Panc1 (cell line): ENCODE measurements at regions not wholly inside any gene's neighbourhood (a gene's known extent, or its start where the extent isn't known, plus 50 kb on each side); places are given as distances from the start of the nearest gene placed in this dataset.

Experiments used
- ATAC-seq: fragments of 200-7000 bp; cut with Tn5 transposase; 2 replicates; pipeline ENCODE4 v1.9.1; 2020; ENCODE audit warnings: mild to moderate bottlenecking, moderate library complexity
- BruUV-seq: library from RNA; stranded (reverse); fragments of 400-500 nt; replicated peaks from 2 replicates; lab custom pipeline; 2021; lab: Mats Ljungman, UMichigan
- CTCF ChIA-PET: fragments of 300-600 bp; sonication (Branson Sonifier 250); formaldehyde crosslinking; loops from one replicate; lab custom pipeline; 2022; ENCODE audit warnings: antibody characterized with exemption; lab: Charles Lee
- POLR2A ChIA-PET: fragments of 300-600 bp; sonication (Branson Sonifier 250); formaldehyde crosslinking; loops from one replicate; lab custom pipeline; 2022; ENCODE audit warnings: antibody characterized with exemption; lab: Charles Lee
- DNase-seq: peaks from one replicate; pipeline ENCODE4 v3.0.0-alpha.2; 2010; ENCODE audit warnings: low read depth, low spot score
- H3K27ac ChIP-seq: 2 replicates; pipeline ENCODE4 v1.5.1; 2011; ENCODE audit warnings: mild to moderate bottlenecking, low read length, inconsistent platforms
- H3K27me3 ChIP-seq: fragments of 200-500 bp; sonication (Bioruptor generic); 2 replicates; pipeline ENCODE4 v1.6.0; 2014; ENCODE audit warnings: low read length, inconsistent platforms; ENCODE audit not compliant: control insufficient read depth, insufficient read depth
- H3K36me3 ChIP-seq: fragments of 200-500 bp; sonication (Bioruptor generic); 2 replicates; pipeline ENCODE4 v1.5.1; 2014; ENCODE audit warnings: inconsistent platforms, mild to moderate bottlenecking, low read length, moderate library complexity; ENCODE audit not compliant: control insufficient read depth, insufficient read depth
- H3K4me1 ChIP-seq: 2 replicates; pipeline ENCODE4 v1.5.1; 2011; ENCODE audit warnings: inconsistent platforms, mild to moderate bottlenecking, low read length, moderate library complexity; ENCODE audit not compliant: control insufficient read depth, insufficient read depth
- H3K4me3 ChIP-seq, 2 experiments: 2 replicates each; pipeline ENCODE4 v1.5.1; 2011 to 2012; ENCODE audit warnings: low read depth in 2 of 2, low read length in 2 of 2, mild to moderate bottlenecking in 2 of 2, inconsistent platforms in 1 of 2, moderate library complexity in 1 of 2
- H3K9me3 ChIP-seq: fragments of 200-500 bp; sonication (Bioruptor generic); 2 replicates; pipeline ENCODE4 v1.5.1; 2014; ENCODE audit warnings: low read depth, mild to moderate bottlenecking, inconsistent platforms, low read length, moderate library complexity; ENCODE audit not compliant: control insufficient read depth, insufficient read depth
- CTCF ChIP-seq: fragments of 450-650 bp; IDR thresholded peaks from 2 replicates; pipeline ENCODE4 v1.5.1; 2017; ENCODE audit warnings: mild to moderate bottlenecking
- POLR2AphosphoS5 ChIP-seq: IDR thresholded peaks from 2 replicates; pipeline ENCODE4 v1.6.1; 2012; ENCODE audit warnings: mild to moderate bottlenecking, low read depth, low read length, moderate library complexity
- REST ChIP-seq, 2 experiments: IDR thresholded peaks; 2 replicates each; pipeline ENCODE4 v1.6.1; 2011 to 2012; ENCODE audit warnings: low read depth in 2 of 2, control low read depth in 1 of 2, low read length in 1 of 2, mild to moderate bottlenecking in 1 of 2, moderate library complexity in 1 of 2; ENCODE audit not compliant: insufficient read depth in 1 of 2
- SIN3A ChIP-seq: IDR thresholded peaks from 2 replicates; pipeline ENCODE4 v1.6.1; 2012; ENCODE audit warnings: low read depth, mild to moderate bottlenecking, low read length, moderate library complexity, borderline replicate concordance; ENCODE audit not compliant: insufficient read depth
- TCF7L2 ChIP-seq: IDR thresholded peaks from 2 replicates; pipeline ENCODE4 v1.6.1; 2011; ENCODE audit warnings: mild to moderate bottlenecking, low read depth, low read length, inconsistent platforms
- in situ Hi-C: cut with HindIII; loops from 2 replicates; pipeline ENCODE4 v1.10.0; 2016; ENCODE audit warnings: low sequenced_read_pairs, low pct_unique_long_range_greater_than_20kb
- intact Hi-C: fragments of 100-400 bp; cut with micrococcal nuclease; formaldehyde crosslinking; loops from one replicate; pipeline ENCODE4 v1.10.0; 2022; ENCODE audit not compliant: unreplicated experiment

- Histone ChIP-seq H3K27ac (peak overlapping the region; percentile 64; the same call in 1 of the 2 replicates), H3K9me3 (no peaks in the 10 kb centered on the region), H3K27me3 (no peaks in the 10 kb centered on the region), H3K4me3 (peak overlapping the region in 1 of 2 experiments; percentile 36; a peak in 2 of 4 replicates), H3K36me3 (no peaks in the 10 kb centered on the region), H3K4me1 (peaks cover 14% of the 10 kb centered on the region)
- ATAC-seq (peak; percentile 73), DNase-seq (peak; percentile 46)
- in situ Hi-C loops (no loop called here), intact Hi-C loops (no loop called here)
- BruUV-seq = no TSS peak
- no peak for TF ChIP-seq SIN3A
- TF ChIP-seq POLR2AphosphoS5 = no peak
- no peak for TF ChIP-seq CTCF
- ChIA-PET CTCF (no interaction called here), POLR2A (no interaction called here)
Measured at GRCh38 chr6:19465256-19465655, 371.9 kb upstream of the ID4 start.

- ChIA-PET CTCF (interaction anchor here (0.6 kb wide), 1 partner anchor 868 kb away, joined by 10 read pairs; no protein-coding TSS in a partner anchor), POLR2A (no interaction called here)
- BruUV-seq = no TSS peak
- H3K4me3 ChIP-seq = peak overlapping the region in 1 of 2 experiments; percentile 36; a peak in 2 of 4 replicates
- intact Hi-C loops = no loop called here
- peaks cover 14% of the 10 kb centered on the region for H3K4me1 ChIP-seq
- peak; percentile 68 for DNase-seq
- no peaks in the 10 kb centered on the region for H3K27me3 ChIP-seq
- in situ Hi-C loops = no loop called here
- no peaks in the 10 kb centered on the region for H3K9me3 ChIP-seq
- peak; percentile 75 for ATAC-seq
- H3K27ac ChIP-seq = peak overlapping the region; percentile 75; the same call in 1 of the 2 replicates
- TF ChIP-seq POLR2AphosphoS5 = peak; percentile 49; the same call in 1 of the 2 replicates
- no peak for TF ChIP-seq REST (IDR thresholded peaks at IDR 0.05; ENCODE audit: insufficient read depth in 1 of 2, low read depth in 2 of 2, low read length in 1 of 2)
- TF ChIP-seq CTCF = no peak
- peak; percentile 85 for TF ChIP-seq TCF7L2
- H3K36me3 ChIP-seq = no peaks in the 10 kb centered on the region
Measured at GRCh38 chr6:19465760-19466159, 371.4 kb upstream of the ID4 start.
